ENCODE measurements at regions not wholly inside any gene's neighbourhood (a gene's known extent, or its start where the extent isn't known, plus 50 kb on each side); places are given as distances from the start of the nearest gene placed in this dataset.

DNA sequence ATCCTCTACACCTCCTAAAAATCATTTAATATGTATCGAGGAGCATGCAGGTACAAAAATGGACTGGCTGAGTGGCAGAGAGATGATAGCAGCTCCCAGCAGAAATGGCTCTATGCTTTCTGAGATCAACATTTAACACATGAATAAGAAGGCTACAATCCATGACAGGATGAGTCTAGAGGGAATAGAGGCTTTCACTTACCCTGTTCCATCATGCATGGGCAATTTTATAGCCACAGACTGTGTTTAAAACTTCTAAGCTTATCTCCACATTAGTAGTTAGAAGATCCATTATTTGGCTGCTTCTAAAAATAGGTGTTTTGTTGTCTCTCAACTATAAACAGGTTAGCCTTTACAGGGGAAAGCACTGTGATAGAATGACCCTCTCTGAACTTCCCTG lies 149.1 kb upstream of the ARHGAP28 start:
- H3K27ac ChIP-seq: no peak overlapping the region
- TF ChIP-seq, protein P1, sequence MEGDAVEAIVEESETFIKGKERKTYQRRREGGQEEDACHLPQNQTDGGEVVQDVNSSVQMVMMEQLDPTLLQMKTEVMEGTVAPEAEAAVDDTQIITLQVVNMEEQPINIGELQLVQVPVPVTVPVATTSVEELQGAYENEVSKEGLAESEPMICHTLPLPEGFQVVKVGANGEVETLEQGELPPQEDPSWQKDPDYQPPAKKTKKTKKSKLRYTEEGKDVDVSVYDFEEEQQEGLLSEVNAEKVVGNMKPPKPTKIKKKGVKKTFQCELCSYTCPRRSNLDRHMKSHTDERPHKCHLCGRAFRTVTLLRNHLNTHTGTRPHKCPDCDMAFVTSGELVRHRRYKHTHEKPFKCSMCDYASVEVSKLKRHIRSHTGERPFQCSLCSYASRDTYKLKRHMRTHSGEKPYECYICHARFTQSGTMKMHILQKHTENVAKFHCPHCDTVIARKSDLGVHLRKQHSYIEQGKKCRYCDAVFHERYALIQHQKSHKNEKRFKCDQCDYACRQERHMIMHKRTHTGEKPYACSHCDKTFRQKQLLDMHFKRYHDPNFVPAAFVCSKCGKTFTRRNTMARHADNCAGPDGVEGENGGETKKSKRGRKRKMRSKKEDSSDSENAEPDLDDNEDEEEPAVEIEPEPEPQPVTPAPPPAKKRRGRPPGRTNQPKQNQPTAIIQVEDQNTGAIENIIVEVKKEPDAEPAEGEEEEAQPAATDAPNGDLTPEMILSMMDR (conservative IDR thresholded peaks at IDR 0.05): no peak

DNA sequence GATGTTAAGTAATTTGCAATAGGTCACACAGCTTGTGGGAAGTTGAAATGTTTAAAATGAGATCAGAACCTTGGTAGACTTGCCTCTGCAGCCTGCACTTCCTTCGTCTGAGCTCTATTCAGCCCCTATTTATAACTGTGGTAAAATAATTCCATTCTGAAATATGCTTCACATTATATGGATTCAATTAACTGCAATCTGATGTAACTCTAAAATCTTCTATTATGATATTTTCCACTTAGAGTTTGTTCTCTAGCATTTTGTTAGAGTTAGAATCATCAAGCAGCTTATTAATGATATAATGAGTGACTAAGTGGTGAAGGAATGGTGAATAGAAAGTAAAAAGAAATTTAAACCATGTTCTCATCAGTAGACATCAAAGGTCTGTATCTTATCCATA lies 139.6 kb upstream of the ARHGAP28 start:
- TF ChIP-seq, protein P1 (conservative IDR thresholded peaks at IDR 0.05): no peak
- H3K27ac ChIP-seq: no peak overlapping the region

DNA sequence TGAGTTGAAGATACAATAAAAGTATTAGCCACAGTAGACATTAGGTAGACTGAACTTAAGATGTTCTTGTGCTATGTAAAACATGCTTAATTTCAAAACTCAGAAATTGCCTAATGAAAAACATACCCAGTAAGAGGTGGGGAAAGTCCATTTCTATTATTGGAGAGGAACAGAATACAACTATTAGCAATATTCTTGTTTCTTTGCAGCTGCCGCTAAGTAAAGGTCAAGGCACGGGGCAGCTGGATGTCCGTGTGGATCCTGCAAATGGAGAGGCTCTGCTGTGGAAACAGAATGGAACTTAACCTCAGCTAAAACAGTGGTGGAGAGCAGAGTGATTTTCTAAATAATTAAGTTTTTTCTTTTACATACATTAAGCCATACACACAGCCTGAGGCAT lies 139.2 kb upstream of the ARHGAP28 start:
- TF ChIP-seq, protein P1 (conservative IDR thresholded peaks at IDR 0.05): no peak
- H3K27ac ChIP-seq: no peak overlapping the region

DNA sequence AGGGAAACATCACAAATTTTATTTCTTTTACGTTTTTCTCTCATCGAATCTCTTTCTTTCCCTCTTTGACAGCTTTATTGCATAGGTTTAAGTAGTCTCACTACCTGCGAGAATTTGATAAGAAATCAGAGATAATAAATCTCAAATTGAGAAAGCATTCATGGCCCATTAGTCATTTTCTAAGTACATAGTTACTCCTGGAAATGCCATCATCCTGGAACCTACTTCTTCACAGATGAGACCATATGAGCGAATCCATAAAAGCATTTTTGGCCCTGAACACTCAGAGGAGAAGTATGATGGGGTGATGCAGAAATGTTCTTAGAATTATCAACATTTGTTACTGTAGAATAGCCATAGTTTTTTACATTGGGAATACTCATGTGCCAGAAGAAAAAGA lies 138.0 kb upstream of the ARHGAP28 start:
- H3K27ac ChIP-seq: no peak overlapping the region
- TF ChIP-seq, protein P1 (conservative IDR thresholded peaks at IDR 0.05): no peak

DNA sequence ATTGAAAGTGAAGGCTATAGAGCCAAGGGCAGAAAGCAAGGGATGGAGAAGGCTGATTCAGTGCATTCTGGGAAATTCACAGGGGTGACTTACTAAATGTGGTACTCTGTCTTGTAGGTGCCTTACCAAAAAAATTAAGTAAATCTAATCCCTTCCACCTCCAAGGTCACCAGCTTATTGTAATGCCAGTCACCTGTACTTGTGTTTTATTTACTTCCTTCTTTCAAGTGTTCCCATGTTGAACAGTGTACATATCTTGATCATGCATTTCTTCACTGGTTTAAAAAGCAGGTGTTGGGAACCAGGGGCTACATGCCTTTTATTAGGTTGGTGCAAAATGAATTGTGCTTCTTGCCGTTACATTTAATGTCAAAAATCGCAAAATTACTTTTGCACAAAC lies 137.0 kb upstream of the ARHGAP28 start:
- TF ChIP-seq, protein P1 (conservative IDR thresholded peaks at IDR 0.05): no peak
- no peak overlapping the region for H3K27ac ChIP-seq

DNA sequence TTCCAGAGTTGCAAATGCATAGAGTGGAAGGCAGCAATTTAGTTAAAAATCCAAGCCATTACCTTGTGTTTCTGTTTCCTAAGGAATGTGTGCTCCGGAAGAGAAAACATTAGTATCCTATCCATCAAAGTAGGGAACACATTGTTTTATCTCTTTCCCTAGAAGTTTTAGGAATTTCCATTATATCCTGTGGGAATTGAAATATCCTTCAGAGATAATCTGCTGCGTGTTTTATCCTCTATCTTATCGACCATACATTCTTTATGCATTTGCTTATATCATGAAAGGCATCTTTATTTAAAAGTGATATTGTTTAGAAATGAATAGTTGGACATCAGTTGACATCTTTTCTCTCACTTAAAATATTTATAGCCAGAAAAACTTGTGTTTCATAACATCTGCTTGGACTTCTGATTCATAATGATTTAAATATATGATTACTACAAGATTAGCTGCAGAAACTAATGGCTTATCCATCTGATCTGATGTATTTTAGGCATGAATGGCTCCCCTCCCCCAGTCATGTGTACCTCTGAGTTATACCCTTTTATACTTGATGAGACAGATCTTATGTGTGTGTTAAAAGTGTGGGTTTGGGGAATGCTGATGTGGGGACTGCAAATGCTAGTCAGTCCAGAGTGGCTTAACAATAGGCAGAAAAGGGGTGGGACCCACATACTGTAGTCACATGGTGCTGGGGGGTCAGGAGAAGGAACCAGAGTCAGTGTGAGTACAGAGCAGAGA lies 136.2 kb upstream of the ARHGAP28 start:
- TF ChIP-seq, protein P1 (conservative IDR thresholded peaks at IDR 0.05): no peak
- H3K27ac ChIP-seq: no peak overlapping the region

DNA sequence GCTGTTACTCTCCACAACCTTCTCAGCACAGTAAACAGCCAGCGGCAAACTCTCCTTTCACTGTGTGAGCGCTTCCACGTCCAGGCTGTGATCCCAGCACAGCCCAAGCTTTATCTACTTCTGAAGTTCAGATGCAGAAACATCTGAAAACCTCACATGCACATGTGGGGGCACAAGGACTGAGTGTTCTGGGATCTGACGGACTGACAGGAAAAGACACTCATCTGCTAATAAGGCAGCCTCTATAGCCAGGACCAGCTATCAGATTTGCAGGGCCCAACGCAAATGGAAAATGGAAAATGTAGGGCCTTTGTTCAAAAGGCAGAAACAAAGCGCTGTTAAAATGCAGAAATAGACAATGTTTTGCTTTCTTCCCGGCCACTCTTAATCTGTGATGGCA lies 133.8 kb upstream of the ARHGAP28 start:
- no peak overlapping the region for H3K27ac ChIP-seq
- TF ChIP-seq, protein P1 (conservative IDR thresholded peaks at IDR 0.05): no peak

Data from VCaP (cell line).